ENCODE measurements at regions not wholly inside any gene's neighbourhood (a gene's known extent, or its start where the extent isn't known, plus 50 kb on each side); places are given as distances from the start of the nearest gene placed in this dataset.
"Not testable (repeated sequence)": the region's sequence is repeated elsewhere in the genome, so short reads cannot be mapped to it uniquely, and the experiment has no call there.

DNA sequence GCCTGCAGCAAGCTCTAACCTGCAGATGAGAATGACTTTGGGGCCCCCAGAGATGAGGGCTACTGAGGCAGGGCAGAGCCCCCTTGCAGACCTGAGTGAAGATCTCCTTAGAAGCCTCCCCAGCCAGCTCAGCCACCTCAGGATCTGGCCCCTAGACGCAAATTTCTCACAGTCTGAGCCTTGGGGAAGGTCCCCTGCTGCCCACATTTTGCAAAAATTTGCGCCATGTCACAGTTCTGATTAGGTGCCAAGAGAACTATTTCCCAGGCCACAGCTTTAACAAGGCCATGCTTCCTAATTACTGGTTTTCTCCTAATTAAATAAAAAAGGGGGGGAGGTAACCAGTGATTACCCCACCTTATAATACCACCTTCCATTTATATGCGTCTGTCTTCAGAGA lies 81.0 kb upstream of the HES1 start (continued):
- TF ChIP-seq, protein P1, sequence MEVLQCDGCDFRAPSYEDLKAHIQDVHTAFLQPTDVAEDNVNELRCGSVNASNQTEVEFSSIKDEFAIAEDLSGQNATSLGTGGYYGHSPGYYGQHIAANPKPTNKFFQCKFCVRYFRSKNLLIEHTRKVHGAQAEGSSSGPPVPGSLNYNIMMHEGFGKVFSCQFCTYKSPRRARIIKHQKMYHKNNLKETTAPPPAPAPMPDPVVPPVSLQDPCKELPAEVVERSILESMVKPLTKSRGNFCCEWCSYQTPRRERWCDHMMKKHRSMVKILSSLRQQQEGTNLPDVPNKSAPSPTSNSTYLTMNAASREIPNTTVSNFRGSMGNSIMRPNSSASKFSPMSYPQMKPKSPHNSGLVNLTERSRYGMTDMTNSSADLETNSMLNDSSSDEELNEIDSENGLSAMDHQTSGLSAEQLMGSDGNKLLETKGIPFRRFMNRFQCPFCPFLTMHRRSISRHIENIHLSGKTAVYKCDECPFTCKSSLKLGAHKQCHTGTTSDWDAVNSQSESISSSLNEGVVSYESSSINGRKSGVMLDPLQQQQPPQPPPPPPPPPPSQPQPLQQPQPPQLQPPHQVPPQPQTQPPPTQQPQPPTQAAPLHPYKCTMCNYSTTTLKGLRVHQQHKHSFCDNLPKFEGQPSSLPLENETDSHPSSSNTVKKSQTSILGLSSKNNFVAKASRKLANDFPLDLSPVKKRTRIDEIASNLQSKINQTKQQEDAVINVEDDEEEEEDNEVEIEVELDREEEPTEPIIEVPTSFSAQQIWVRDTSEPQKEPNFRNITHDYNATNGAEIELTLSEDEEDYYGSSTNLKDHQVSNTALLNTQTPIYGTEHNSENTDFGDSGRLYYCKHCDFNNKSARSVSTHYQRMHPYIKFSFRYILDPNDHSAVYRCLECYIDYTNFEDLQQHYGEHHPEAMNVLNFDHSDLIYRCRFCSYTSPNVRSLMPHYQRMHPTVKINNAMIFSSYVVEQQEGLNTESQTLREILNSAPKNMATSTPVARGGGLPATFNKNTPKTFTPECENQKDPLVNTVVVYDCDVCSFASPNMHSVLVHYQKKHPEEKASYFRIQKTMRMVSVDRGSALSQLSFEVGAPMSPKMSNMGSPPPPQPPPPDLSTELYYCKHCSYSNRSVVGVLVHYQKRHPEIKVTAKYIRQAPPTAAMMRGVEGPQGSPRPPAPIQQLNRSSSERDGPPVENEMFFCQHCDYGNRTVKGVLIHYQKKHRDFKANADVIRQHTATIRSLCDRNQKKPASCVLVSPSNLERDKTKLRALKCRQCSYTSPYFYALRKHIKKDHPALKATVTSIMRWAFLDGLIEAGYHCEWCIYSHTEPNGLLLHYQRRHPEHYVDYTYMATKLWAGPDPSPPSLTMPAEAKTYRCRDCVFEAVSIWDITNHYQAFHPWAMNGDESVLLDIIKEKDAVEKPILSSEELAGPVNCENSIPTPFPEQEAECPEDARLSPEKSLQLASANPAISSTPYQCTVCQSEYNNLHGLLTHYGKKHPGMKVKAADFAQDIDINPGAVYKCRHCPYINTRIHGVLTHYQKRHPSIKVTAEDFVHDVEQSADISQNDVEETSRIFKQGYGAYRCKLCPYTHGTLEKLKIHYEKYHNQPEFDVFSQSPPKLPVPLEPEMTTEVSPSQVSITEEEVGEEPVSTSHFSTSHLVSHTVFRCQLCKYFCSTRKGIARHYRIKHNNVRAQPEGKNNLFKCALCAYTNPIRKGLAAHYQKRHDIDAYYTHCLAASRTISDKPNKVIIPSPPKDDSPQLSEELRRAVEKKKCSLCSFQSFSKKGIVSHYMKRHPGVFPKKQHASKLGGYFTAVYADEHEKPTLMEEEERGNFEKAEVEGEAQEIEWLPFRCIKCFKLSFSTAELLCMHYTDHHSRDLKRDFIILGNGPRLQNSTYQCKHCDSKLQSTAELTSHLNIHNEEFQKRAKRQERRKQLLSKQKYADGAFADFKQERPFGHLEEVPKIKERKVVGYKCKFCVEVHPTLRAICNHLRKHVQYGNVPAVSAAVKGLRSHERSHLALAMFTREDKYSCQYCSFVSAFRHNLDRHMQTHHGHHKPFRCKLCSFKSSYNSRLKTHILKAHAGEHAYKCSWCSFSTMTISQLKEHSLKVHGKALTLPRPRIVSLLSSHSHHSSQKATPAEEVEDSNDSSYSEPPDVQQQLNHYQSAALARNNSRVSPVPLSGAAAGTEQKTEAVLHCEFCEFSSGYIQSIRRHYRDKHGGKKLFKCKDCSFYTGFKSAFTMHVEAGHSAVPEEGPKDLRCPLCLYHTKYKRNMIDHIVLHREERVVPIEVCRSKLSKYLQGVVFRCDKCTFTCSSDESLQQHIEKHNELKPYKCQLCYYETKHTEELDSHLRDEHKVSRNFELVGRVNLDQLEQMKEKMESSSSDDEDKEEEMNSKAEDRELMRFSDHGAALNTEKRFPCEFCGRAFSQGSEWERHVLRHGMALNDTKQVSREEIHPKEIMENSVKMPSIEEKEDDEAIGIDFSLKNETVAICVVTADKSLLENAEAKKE (CRISPR knock-in tag; IDR thresholded peaks at IDR 0.05), result no peak

DNA sequence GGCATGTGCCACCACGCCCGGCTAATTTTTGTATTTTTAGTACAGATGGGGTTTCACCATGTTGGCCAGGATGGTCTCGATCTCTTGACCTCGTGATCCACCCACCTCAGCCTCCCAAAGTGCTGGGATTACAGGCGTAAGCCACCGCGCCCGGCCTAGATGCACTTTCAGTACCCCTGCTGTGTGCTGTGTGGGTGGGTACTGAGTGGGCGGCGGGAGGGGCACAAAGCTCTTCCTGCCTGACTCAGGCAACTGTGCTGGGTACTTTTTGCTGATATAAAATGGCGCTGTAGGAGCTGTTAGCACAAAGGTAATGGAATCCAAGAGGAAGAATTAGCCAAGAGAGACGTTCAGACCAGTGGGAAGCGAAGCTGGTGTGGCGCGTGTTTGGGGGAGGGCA lies 79.6 kb upstream of the HES1 start:
- not testable (repeated sequence) for H3K4me2 ChIP-seq; H3K27ac ChIP-seq (ENCODE audit: low read depth); ATAC-seq; H3K79me2 ChIP-seq (replicated peaks; ENCODE audit: insufficient read depth); H3K4me3 ChIP-seq; H4K20me1 ChIP-seq (replicated peaks; ENCODE audit: insufficient read depth); H3K9me2 ChIP-seq (ENCODE audit: insufficient read depth); H3K4me3 Mint-ChIP-seq; H3K27ac Mint-ChIP-seq; H3K36me3 ChIP-seq (ENCODE audit: insufficient read depth); H2AFZ ChIP-seq; DNase-seq (ENCODE audit: low spot score)
- Mint-ChIP-seq H3K36me3 (ENCODE audit: low read depth) (peaks cover 11% of the 10 kb centered on the region), H3K4me1 (peaks cover 45% of the 10 kb centered on the region), H3K9me3 (peaks cover 14% of the 10 kb centered on the region), H3K27me3 (ENCODE audit: insufficient read depth, low read depth, poor library complexity) (peaks cover 16% of the 10 kb centered on the region)
- Histone ChIP-seq H3K27me3 (ENCODE audit: insufficient read depth) (peaks cover 66% of the 10 kb centered on the region), H3F3A (replicated peaks; ENCODE audit: low read depth) (peaks cover 11% of the 10 kb centered on the region), H3K4me1 (ENCODE audit: insufficient read depth) (peaks cover 51% of the 10 kb centered on the region)

DNA sequence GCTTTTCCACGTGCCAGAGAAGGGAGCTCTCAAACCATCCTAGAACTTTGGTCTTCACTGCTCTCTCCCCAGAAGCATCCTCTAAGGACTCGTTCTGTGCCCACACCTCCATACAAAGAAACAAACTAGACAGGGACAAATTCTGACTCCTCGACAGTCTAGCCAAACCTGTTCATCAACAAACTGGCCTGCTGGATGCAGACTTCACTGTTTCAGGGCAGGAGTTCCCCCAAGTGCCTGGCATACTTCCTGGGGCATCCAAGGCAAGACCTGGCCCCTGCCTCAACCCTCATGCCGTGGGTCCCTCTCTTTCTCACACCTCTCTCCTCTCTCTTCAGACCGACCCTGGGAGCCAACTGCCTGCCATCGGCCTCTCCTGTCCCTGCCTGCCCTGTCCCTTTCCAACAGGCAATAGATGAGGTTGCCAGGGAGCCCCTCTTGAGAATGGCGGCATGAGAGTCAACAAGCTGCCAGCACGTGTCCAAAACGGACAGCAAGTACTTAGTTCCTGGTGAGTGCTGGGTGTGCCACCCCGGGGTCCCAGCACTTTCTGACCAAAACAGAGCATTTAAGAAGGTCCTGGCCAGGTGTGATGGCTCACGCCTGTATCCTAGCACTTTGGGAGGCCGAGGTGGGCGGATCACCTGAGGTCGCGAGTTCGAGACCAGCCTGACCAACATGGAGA lies 79.1 kb upstream of the HES1 start:
- no peaks in the 10 kb centered on the region for H3K79me2 ChIP-seq (replicated peaks; ENCODE audit: insufficient read depth)
- ATAC-seq (no peak), DNase-seq (ENCODE audit: low spot score) (no peak)
- peaks cover 66% of the 10 kb centered on the region for H3K27me3 ChIP-seq (ENCODE audit: insufficient read depth)
- no peak overlapping the region for H2AFZ ChIP-seq
- H3K27ac ChIP-seq (ENCODE audit: low read depth), result no peak overlapping the region
- H4K20me1 ChIP-seq (replicated peaks; ENCODE audit: insufficient read depth), result no peaks in the 10 kb centered on the region
- no peaks in the 10 kb centered on the region for H3K9me2 ChIP-seq (ENCODE audit: insufficient read depth)
- peaks cover 50% of the 10 kb centered on the region for H3K4me1 Mint-ChIP-seq
- peaks cover 10% of the 10 kb centered on the region for H3K9me3 Mint-ChIP-seq
- no peak overlapping the region for H3K4me3 Mint-ChIP-seq
- peak overlapping the region; percentile 68; the same call in 1 of the 2 replicates for H3K4me2 ChIP-seq
- H3F3A ChIP-seq (replicated peaks; ENCODE audit: low read depth), result peaks cover 11% of the 10 kb centered on the region
- no peak overlapping the region for H3K27ac Mint-ChIP-seq
- peaks cover 16% of the 10 kb centered on the region for H3K27me3 Mint-ChIP-seq (ENCODE audit: insufficient read depth, low read depth, poor library complexity)
- no peaks in the 10 kb centered on the region for H3K36me3 ChIP-seq (ENCODE audit: insufficient read depth)
- peaks cover 55% of the 10 kb centered on the region for H3K4me1 ChIP-seq (ENCODE audit: insufficient read depth)
- peaks cover 7% of the 10 kb centered on the region for H3K36me3 Mint-ChIP-seq (ENCODE audit: low read depth)
- no peak overlapping the region; the same call in 1 of the 2 replicates for H3K4me3 ChIP-seq
- no peak for TF ChIP-seq STAT1 (IDR thresholded peaks at IDR 0.05; ENCODE audit: unreplicated experiment)
- TF ChIP-seq, protein P2, sequence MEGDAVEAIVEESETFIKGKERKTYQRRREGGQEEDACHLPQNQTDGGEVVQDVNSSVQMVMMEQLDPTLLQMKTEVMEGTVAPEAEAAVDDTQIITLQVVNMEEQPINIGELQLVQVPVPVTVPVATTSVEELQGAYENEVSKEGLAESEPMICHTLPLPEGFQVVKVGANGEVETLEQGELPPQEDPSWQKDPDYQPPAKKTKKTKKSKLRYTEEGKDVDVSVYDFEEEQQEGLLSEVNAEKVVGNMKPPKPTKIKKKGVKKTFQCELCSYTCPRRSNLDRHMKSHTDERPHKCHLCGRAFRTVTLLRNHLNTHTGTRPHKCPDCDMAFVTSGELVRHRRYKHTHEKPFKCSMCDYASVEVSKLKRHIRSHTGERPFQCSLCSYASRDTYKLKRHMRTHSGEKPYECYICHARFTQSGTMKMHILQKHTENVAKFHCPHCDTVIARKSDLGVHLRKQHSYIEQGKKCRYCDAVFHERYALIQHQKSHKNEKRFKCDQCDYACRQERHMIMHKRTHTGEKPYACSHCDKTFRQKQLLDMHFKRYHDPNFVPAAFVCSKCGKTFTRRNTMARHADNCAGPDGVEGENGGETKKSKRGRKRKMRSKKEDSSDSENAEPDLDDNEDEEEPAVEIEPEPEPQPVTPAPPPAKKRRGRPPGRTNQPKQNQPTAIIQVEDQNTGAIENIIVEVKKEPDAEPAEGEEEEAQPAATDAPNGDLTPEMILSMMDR (conservative IDR thresholded peaks at IDR 0.05; ENCODE audit: low read depth in 2 of 2), result no peak
- no peak for TF ChIP-seq CREB1 (CRISPR knock-in tag; IDR thresholded peaks at IDR 0.05; ENCODE audit: low read depth)
- TF ChIP-seq POLR2AphosphoS5 (IDR thresholded peaks at IDR 0.05; ENCODE audit: low read depth), result no peak
- TF ChIP-seq ZNF331 (CRISPR knock-in tag; IDR thresholded peaks at IDR 0.05; ENCODE audit: low read depth), result no peak
- TF ChIP-seq, protein P3, sequence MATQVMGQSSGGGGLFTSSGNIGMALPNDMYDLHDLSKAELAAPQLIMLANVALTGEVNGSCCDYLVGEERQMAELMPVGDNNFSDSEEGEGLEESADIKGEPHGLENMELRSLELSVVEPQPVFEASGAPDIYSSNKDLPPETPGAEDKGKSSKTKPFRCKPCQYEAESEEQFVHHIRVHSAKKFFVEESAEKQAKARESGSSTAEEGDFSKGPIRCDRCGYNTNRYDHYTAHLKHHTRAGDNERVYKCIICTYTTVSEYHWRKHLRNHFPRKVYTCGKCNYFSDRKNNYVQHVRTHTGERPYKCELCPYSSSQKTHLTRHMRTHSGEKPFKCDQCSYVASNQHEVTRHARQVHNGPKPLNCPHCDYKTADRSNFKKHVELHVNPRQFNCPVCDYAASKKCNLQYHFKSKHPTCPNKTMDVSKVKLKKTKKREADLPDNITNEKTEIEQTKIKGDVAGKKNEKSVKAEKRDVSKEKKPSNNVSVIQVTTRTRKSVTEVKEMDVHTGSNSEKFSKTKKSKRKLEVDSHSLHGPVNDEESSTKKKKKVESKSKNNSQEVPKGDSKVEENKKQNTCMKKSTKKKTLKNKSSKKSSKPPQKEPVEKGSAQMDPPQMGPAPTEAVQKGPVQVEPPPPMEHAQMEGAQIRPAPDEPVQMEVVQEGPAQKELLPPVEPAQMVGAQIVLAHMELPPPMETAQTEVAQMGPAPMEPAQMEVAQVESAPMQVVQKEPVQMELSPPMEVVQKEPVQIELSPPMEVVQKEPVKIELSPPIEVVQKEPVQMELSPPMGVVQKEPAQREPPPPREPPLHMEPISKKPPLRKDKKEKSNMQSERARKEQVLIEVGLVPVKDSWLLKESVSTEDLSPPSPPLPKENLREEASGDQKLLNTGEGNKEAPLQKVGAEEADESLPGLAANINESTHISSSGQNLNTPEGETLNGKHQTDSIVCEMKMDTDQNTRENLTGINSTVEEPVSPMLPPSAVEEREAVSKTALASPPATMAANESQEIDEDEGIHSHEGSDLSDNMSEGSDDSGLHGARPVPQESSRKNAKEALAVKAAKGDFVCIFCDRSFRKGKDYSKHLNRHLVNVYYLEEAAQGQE (IDR thresholded peaks at IDR 0.05; ENCODE audit: unreplicated experiment), result no peak
